CD14-positive monocyte (primary cell): ENCODE measurements at regions not wholly inside any gene's neighbourhood (a gene's known extent, or its start where the extent isn't known, plus 50 kb on each side); places are given as distances from the start of the nearest gene placed in this dataset.

Source experiments
- DNase-seq, 3 donors: peaks; one replicate each; pipeline ENCODE4 v3.0.0-alpha.2; 2011 to 2022
- H2AFZ ChIP-seq: 2 replicates; pipeline ENCODE4 v1.6.0; 2012; ENCODE audit warnings: mild to moderate bottlenecking, low read depth, low read length, inconsistent platforms; ENCODE audit not compliant: insufficient read depth, poor library complexity, severe bottlenecking
- H3K27ac ChIP-seq, 2 donors: 1 replicate in 1 of 2; 2 replicates in 1 of 2; pipeline ENCODE4 v1.5.1; 2012 to 2013; ENCODE audit warnings: low read length in 2 of 2, control low read depth in 1 of 2, inconsistent platforms in 1 of 2, low read depth in 1 of 2, mild to moderate bottlenecking in 1 of 2
- H3K27me3 ChIP-seq, 2 donors: one replicate each; pipeline versions ENCODE4 v1.6.0 to v1.6.1; 2011 to 2013; ENCODE audit warnings: low read length in 2 of 2; ENCODE audit not compliant: control insufficient read depth in 2 of 2, insufficient read depth in 2 of 2
- H3K36me3 ChIP-seq, 2 donors: replicated peaks in 1 of 2; 1 replicate in 1 of 2; 2 replicates in 1 of 2; pipeline versions ENCODE4 v1.5.1 to v1.6.1; 2012 to 2013; ENCODE audit warnings: low read length in 2 of 2, control low read depth in 1 of 2, inconsistent platforms in 1 of 2, mild to moderate bottlenecking in 1 of 2; ENCODE audit not compliant: insufficient read depth in 2 of 2, control insufficient read depth in 1 of 2
- H3K4me1 ChIP-seq, 2 donors: 1 replicate in 1 of 2; 2 replicates in 1 of 2; pipeline versions ENCODE4 v1.5.1 to v1.6.1; 2012 to 2013; ENCODE audit warnings: low read length in 2 of 2, control low read depth in 1 of 2, inconsistent platforms in 1 of 2, mild to moderate bottlenecking in 1 of 2, moderate library complexity in 1 of 2; ENCODE audit not compliant: insufficient read depth in 2 of 2, control insufficient read depth in 1 of 2
- H3K4me2 ChIP-seq: replicated peaks from 2 replicates; pipeline ENCODE3; 2012; ENCODE audit warnings: low read length, moderate library complexity, mild to moderate bottlenecking; ENCODE audit not compliant: poor library complexity, severe bottlenecking; ENCODE audit errors: extremely low read depth
- H3K4me3 ChIP-seq, 3 experiments: fragments of 200-600 bp in 1 of 3; sonication (generic) in 1 of 3; replicated peaks in 1 of 3; 1 replicate in 2 of 3; 2 replicates in 1 of 3; pipeline ENCODE4 v1.5.1; 2011 to 2013; ENCODE audit warnings: low read length in 3 of 3, mild to moderate bottlenecking in 3 of 3, control low read depth in 2 of 3, low read depth in 2 of 3, inconsistent platforms in 1 of 3, moderate library complexity in 1 of 3
- H3K79me2 ChIP-seq: 2 replicates; pipeline ENCODE4 v1.6.0; 2012; ENCODE audit warnings: mild to moderate bottlenecking, control low read depth, inconsistent platforms, low read length, moderate library complexity; ENCODE audit not compliant: insufficient read depth
- H3K9ac ChIP-seq: 2 replicates; pipeline ENCODE4 v1.6.0; 2017; ENCODE audit warnings: low read length, mild to moderate bottlenecking; ENCODE audit not compliant: insufficient read depth, poor library complexity, severe bottlenecking
- H3K9me3 ChIP-seq, 2 donors: replicated peaks in 1 of 2; 1 replicate in 1 of 2; 2 replicates in 1 of 2; pipeline versions ENCODE4 v1.5.1 to v1.6.1; 2012 to 2013; ENCODE audit warnings: low read length in 2 of 2, control low read depth in 1 of 2; ENCODE audit not compliant: control insufficient read depth in 1 of 2, insufficient read depth in 1 of 2
- H4K20me1 ChIP-seq: 2 replicates; pipeline ENCODE4 v1.6.0; 2012; ENCODE audit warnings: mild to moderate bottlenecking, low read length, control low read depth, moderate library complexity; ENCODE audit not compliant: insufficient read depth
- H3K27ac Mint-ChIP-seq, 7 donors: one replicate each; pipeline ENCODE4 v1.8.0; 2020; ENCODE audit warnings: mild to moderate bottlenecking in 7 of 7, mixed read lengths in 7 of 7, moderate library complexity in 6 of 7, inconsistent platforms in 2 of 7
- H3K27me3 Mint-ChIP-seq, 3 donors: one replicate each; pipeline ENCODE4 v1.8.0; 2021 to 2022; ENCODE audit warnings: low read depth in 3 of 3, mild to moderate bottlenecking in 3 of 3, mixed read lengths in 3 of 3, moderate library complexity in 3 of 3, inconsistent platforms in 1 of 3
- H3K36me3 Mint-ChIP-seq, 2 donors: one replicate each; pipeline ENCODE4 v1.8.0; 2020; ENCODE audit warnings: mixed read lengths in 2 of 2, inconsistent platforms in 1 of 2, mild to moderate bottlenecking in 1 of 2
- H3K4me1 Mint-ChIP-seq: one replicate; pipeline ENCODE4 v1.8.0; 2020; ENCODE audit warnings: mild to moderate bottlenecking, mixed read lengths
- H3K4me3 Mint-ChIP-seq, 2 donors: one replicate each; pipeline ENCODE4 v1.8.0; 2020; ENCODE audit warnings: mild to moderate bottlenecking in 2 of 2, mixed read lengths in 2 of 2, moderate library complexity in 1 of 2
- H3K9me3 Mint-ChIP-seq, 7 donors: one replicate each; pipeline ENCODE4 v1.8.0; 2020 to 2022; ENCODE audit warnings: mixed read lengths in 7 of 7, mild to moderate bottlenecking in 6 of 7, moderate library complexity in 6 of 7, inconsistent platforms in 2 of 7
- whole genome bisulfite sequencing: methylation state at CpG from one replicate; pipeline ENCODE4 v1.1.5; 2013; ENCODE audit warnings: missing lambda C conversion rate; ENCODE audit not compliant: insufficient coverage; 5-methylcytosine and 5-hydroxymethylcytosine counted together
- intact Hi-C, 2 donors: fragments of 100-400 bp; cut with micrococcal nuclease; formaldehyde crosslinking; loops; one replicate each; pipeline versions ENCODE4 v1.15.0 to v1.15.1; 2023
- TF ChIP-seq, protein P1 (sequence below): fragments of 200-600 bp; IDR thresholded peaks from one replicate; pipeline ENCODE4 v1.8.0; 2022; ENCODE audit warnings: antibody characterized with exemption, mild to moderate bottlenecking

DNA sequence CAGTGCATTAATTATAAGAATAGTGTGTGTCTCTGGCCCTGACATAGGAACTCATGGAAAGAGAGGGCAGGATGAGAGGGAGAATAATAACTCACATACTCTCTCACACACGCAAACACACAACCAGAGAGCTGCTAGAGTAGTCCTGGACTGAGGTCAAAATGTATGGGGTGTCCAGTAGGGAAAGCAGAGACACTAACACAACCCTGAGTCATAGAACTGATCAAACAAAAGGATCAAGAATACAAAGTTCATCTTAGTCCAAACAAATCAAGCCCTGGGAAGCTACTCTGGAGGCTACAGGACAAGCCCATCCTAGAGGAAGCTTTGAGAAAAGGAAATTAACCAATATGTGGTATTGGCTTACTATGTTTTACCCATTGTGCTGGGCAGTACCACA, 178.5 kb upstream of the GUCY1A2 start:
- no peaks in the 10 kb centered on the region for H3K36me3 Mint-ChIP-seq
- no CpG with 5 or more reads among the region's 1 CpG for WGBS
- TF ChIP-seq, protein P1, sequence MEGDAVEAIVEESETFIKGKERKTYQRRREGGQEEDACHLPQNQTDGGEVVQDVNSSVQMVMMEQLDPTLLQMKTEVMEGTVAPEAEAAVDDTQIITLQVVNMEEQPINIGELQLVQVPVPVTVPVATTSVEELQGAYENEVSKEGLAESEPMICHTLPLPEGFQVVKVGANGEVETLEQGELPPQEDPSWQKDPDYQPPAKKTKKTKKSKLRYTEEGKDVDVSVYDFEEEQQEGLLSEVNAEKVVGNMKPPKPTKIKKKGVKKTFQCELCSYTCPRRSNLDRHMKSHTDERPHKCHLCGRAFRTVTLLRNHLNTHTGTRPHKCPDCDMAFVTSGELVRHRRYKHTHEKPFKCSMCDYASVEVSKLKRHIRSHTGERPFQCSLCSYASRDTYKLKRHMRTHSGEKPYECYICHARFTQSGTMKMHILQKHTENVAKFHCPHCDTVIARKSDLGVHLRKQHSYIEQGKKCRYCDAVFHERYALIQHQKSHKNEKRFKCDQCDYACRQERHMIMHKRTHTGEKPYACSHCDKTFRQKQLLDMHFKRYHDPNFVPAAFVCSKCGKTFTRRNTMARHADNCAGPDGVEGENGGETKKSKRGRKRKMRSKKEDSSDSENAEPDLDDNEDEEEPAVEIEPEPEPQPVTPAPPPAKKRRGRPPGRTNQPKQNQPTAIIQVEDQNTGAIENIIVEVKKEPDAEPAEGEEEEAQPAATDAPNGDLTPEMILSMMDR = no peak
- H3K27me3 Mint-ChIP-seq = no peaks in the 10 kb centered on the region
- Histone ChIP-seq H3K27me3 (no peaks in the 10 kb centered on the region), H3K27ac (no peak overlapping the region), H3K79me2 (no peaks in the 10 kb centered on the region), H3K4me2 (no peak overlapping the region), H4K20me1 (no peaks in the 10 kb centered on the region), H3K9me3 (peaks cover 3 to 18% of the 10 kb centered on the region in 2 donors), H3K4me3 (no peak overlapping the region), H2AFZ (no peak overlapping the region), H3K4me1 (no peaks in the 10 kb centered on the region), H3K9ac (no peak overlapping the region), H3K36me3 (no peaks in the 10 kb centered on the region)
- H3K4me1 Mint-ChIP-seq = no peaks in the 10 kb centered on the region
- DNase-seq = no peak
- no peak overlapping the region for H3K4me3 Mint-ChIP-seq
- intact Hi-C loops = no loop called here
- no peak overlapping the region for H3K27ac Mint-ChIP-seq
- peaks cover 0 to 10% (median 4%) of the 10 kb centered on the region in 7 donors for H3K9me3 Mint-ChIP-seq

DNA sequence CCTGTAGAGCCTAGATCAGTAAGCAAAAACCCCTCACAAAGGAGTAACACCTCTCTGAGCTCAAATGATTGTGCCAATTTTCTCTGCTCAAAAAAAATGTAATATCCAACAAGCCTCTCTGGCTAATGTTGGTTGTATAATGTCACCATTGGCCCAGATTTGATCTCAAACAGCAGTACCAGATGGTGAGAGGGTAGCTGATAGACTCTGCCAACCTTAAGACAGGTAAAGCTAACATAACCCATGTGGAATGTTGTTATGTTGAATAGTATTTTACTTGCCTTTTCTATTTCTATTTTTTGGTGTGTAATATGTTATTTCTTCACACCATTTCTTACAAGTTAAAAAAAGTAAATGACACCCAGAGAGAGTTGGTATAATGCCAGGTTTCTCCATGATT, 166.7 kb upstream of the GUCY1A2 start:
- H3K27me3 ChIP-seq = no peaks in the 10 kb centered on the region
- no peak overlapping the region for H2AFZ ChIP-seq
- DNase-seq = no peak
- Mint-ChIP-seq H3K27me3 (no peaks in the 10 kb centered on the region), H3K36me3 (no peaks in the 10 kb centered on the region), H3K4me3 (no peak overlapping the region), H3K27ac (no peak overlapping the region), H3K4me1 (no peaks in the 10 kb centered on the region), H3K9me3 (peaks cover 0 to 2% (median 0%) of the 10 kb centered on the region in 7 donors)
- H3K9me3 ChIP-seq = no peaks in the 10 kb centered on the region
- H3K27ac ChIP-seq = no peak overlapping the region
- no peaks in the 10 kb centered on the region for H4K20me1 ChIP-seq
- H3K4me2 ChIP-seq = no peak overlapping the region
- intact Hi-C loops = no loop called here
- H3K4me1 ChIP-seq = no peaks in the 10 kb centered on the region
- no peak overlapping the region for H3K4me3 ChIP-seq
- no peak overlapping the region for H3K9ac ChIP-seq
- no peaks in the 10 kb centered on the region for H3K79me2 ChIP-seq
- TF ChIP-seq, protein P1 = no peak
- H3K36me3 ChIP-seq = no peaks in the 10 kb centered on the region
